Tibial artery (tissue), 4 donors: ENCODE measurements at regions not wholly inside any gene's neighbourhood (a gene's known extent, or its start where the extent isn't known, plus 50 kb on each side); places are given as distances from the start of the nearest gene placed in this dataset.

Source experiments
- DNase-seq, 2 donors: peaks; one replicate each; pipeline ENCODE4 v3.0.0-alpha.2; 2019
- H3K27ac ChIP-seq, 2 donors: fragments of 200-600 bp; sonication (generic) in 1 of 2; 1 replicate in 1 of 2; 2 replicates in 1 of 2; pipeline ENCODE4 v1.5.1; 2018 to 2019; ENCODE audit warnings: mild to moderate bottlenecking in 1 of 2
- H3K27me3 ChIP-seq, 2 donors: fragments of 200-600 bp; sonication (generic) in 1 of 2; one replicate each; pipeline versions ENCODE4 v1.5.1 to v1.6.0; 2016 to 2019
- H3K36me3 ChIP-seq, 3 donors: fragments of 200-600 bp; sonication (generic) in 2 of 3; one replicate each; pipeline ENCODE4 v1.5.1; 2016 to 2019; ENCODE audit warnings: mild to moderate bottlenecking in 2 of 3
- H3K4me1 ChIP-seq, 4 donors: fragments of 200-600 bp; sonication (generic) in 2 of 4; 1 replicate in 3 of 4; 2 replicates in 1 of 4; pipeline ENCODE4 v1.5.1; 2016 to 2019
- H3K4me3 ChIP-seq, 2 donors: fragments of 200-600 bp; sonication (generic) in 1 of 2; 1 replicate in 1 of 2; 2 replicates in 1 of 2; pipeline ENCODE4 v1.5.1; 2018 to 2019; ENCODE audit warnings: mild to moderate bottlenecking in 2 of 2
- H3K9me3 ChIP-seq, 3 donors: fragments of 200-600 bp; sonication (generic) in 1 of 3; one replicate each; pipeline ENCODE4 v1.5.1; 2016 to 2019
- intact Hi-C: fragments of 100-400 bp; cut with DNase I; formaldehyde crosslinking; loops from one replicate; pipeline ENCODE4 v1.15.0; 2023; ENCODE audit warnings: low total_unique reads
- TF ChIP-seq, protein P1 (sequence below), 2 experiments: fragments of 200-600 bp in 1 of 2; fragments of 450-650 bp in 1 of 2; IDR thresholded peaks; one replicate each; pipeline ENCODE4 v1.5.1; 2017 to 2019; ENCODE audit warnings: antibody characterized with exemption in 2 of 2, mild to moderate bottlenecking in 1 of 2, moderate library complexity in 1 of 2

DNA sequence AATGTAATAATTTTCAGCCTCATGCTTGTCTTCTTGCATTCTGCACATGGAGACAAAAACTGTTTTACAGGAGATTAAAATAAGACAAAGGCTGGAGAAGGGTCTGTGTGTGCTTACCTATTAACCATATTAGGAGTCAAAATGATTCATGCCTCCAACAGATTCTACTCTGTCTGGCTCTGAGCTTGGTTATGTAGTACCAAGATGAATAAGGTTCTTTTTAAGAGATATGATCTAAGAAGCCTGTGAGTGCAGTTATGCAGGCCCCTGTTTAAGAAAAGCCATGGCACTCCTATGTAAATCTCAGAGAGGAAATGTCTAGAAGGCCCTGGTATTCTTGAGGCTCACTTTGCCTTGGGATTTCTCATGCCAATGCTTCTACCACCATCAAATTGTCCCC, 486.6 kb upstream of the CDH11 start:
- Histone ChIP-seq H3K9me3 (no peaks in the 10 kb centered on the region), H3K4me1 (no peaks in the 10 kb centered on the region), H3K27me3 (no peaks in the 10 kb centered on the region), H3K4me3 (no peak overlapping the region), H3K27ac (no peak overlapping the region), H3K36me3 (no peaks in the 10 kb centered on the region)
- TF ChIP-seq, protein P1, sequence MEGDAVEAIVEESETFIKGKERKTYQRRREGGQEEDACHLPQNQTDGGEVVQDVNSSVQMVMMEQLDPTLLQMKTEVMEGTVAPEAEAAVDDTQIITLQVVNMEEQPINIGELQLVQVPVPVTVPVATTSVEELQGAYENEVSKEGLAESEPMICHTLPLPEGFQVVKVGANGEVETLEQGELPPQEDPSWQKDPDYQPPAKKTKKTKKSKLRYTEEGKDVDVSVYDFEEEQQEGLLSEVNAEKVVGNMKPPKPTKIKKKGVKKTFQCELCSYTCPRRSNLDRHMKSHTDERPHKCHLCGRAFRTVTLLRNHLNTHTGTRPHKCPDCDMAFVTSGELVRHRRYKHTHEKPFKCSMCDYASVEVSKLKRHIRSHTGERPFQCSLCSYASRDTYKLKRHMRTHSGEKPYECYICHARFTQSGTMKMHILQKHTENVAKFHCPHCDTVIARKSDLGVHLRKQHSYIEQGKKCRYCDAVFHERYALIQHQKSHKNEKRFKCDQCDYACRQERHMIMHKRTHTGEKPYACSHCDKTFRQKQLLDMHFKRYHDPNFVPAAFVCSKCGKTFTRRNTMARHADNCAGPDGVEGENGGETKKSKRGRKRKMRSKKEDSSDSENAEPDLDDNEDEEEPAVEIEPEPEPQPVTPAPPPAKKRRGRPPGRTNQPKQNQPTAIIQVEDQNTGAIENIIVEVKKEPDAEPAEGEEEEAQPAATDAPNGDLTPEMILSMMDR (IDR thresholded peaks at IDR 0.05): no peak
- intact Hi-C loops: no loop called here
- DNase-seq: no peak

DNA sequence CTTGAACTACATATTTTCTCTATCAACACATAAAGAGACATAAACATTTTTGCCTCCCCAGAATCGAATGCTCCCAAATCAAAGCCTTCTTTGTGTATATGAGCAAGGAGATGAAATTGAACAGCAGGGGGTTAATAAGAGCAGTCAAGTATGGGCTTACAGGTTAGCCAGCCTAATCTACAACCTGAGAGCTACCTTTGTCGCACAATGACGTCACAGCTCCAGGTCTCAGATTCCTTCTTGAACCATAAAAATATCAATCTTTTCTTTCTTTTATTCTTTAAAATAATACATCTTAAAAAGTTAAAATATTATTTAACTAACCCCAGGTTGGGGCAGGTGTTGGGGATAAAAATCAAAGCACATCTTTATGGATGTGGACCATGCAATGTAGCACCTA, 482.9 kb upstream of the CDH11 start:
- TF ChIP-seq, protein P1 (IDR thresholded peaks at IDR 0.05): no peak
- no peak overlapping the region for H3K4me3 ChIP-seq
- H3K9me3 ChIP-seq: no peaks in the 10 kb centered on the region
- no peaks in the 10 kb centered on the region for H3K4me1 ChIP-seq
- no peak for DNase-seq
- intact Hi-C loops: no loop called here
- H3K36me3 ChIP-seq: no peaks in the 10 kb centered on the region
- H3K27me3 ChIP-seq: no peaks in the 10 kb centered on the region
- H3K27ac ChIP-seq: no peak overlapping the region

DNA sequence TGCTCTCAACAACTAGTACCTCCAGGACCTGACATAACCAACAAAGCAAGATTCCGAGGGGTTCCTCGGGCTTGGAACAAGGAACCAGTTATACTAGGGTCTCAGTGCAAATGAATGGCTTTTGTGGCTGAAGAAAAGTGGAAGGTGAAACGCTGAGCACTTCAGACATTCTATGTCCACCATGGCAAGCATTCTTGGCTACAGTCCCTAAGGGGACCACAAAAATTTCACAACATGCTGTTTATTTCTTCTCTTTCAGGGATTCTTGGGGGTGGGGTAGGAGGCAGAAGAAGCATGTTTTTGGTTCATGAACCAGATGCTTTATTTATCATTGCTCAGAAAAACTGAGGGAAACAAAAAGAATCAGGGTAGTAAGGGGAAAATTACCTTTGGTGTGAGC, 479.9 kb upstream of the CDH11 start:
- TF ChIP-seq, protein P1 (IDR thresholded peaks at IDR 0.05): no peak
- intact Hi-C loops: no loop called here

DNA sequence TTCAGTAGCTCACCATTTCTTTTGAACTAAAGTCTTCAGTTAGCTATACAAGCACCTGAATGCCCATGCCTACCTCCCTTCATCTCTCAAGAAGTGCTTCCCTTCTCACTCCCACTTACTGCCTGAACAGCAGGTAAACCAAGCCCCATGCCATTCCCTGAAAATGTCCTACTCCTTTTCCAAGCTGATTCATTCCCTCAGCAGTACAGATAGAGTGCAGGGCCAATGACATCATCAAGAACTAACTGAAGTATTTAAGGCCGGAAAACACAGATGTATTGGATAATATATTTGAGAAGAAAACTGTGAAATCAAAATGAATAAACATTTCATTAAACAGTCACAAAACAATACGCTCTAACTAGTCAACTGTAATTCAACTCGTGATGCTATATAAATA, 478.8 kb upstream of the CDH11 start:
- intact Hi-C loops: no loop called here
- DNase-seq: no peak
- Histone ChIP-seq H3K4me1 (no peaks in the 10 kb centered on the region), H3K36me3 (no peaks in the 10 kb centered on the region), H3K9me3 (no peaks in the 10 kb centered on the region), H3K27ac (no peak overlapping the region), H3K27me3 (no peaks in the 10 kb centered on the region), H3K4me3 (no peak overlapping the region)
- TF ChIP-seq, protein P1 (IDR thresholded peaks at IDR 0.05): no peak

More for the DNA sequence above, 479.9 kb upstream of the CDH11 start:
- Histone ChIP-seq H3K4me3 (no peak overlapping the region), H3K27me3 (no peaks in the 10 kb centered on the region), H3K27ac (no peak overlapping the region), H3K9me3 (no peaks in the 10 kb centered on the region), H3K4me1 (no peaks in the 10 kb centered on the region), H3K36me3 (no peaks in the 10 kb centered on the region)
- no peak for DNase-seq

DNA sequence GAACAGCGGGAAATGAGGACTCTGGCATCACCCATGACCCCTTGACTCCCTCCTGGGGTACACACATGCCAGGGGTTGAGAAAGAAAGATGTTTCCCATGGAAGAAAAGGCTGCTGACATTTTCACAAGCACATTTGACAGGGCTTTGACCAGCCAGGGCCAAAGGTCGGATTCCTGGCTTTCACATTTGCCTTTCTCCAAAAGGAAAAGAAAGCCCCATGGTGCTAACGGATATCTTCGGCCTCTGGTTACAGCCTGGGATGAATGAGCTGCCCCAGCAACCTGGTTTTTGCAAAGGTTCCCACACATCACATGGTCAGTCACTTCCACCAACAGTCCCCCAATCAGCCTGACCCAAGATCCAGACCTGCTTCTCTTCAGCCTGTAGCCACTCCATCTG, 478.2 kb upstream of the CDH11 start:
- no peak overlapping the region for H3K27ac ChIP-seq
- no peak for DNase-seq
- no peaks in the 10 kb centered on the region for H3K36me3 ChIP-seq
- no peaks in the 10 kb centered on the region for H3K27me3 ChIP-seq
- intact Hi-C loops: no loop called here
- TF ChIP-seq, protein P1 (IDR thresholded peaks at IDR 0.05): no peak
- H3K9me3 ChIP-seq: no peaks in the 10 kb centered on the region
- H3K4me3 ChIP-seq: no peak overlapping the region
- no peaks in the 10 kb centered on the region for H3K4me1 ChIP-seq

DNA sequence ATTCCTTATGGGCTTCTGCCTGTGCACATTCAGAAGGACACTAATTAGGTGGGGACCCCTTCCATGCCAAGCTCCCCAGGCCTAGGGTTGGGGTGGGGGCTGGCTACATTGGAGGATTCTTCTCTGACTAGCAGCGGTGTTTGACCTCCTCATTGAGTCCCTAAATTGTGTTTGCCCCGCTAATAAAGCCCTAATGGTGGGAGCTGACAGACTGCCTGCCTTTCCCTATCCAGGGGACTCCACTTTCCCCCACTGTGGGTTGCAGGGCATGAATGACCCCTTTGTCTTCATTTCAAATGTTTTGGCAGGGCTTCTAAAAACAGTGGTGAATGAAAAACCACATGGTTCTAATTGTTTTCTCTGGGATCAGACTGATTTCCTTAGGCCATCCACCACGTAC, 476.8 kb upstream of the CDH11 start:
- intact Hi-C loops: no loop called here
- H3K4me3 ChIP-seq: no peak overlapping the region
- H3K36me3 ChIP-seq: no peaks in the 10 kb centered on the region
- H3K27me3 ChIP-seq: no peaks in the 10 kb centered on the region
- H3K4me1 ChIP-seq: no peaks in the 10 kb centered on the region
- DNase-seq: no peak
- H3K27ac ChIP-seq: no peak overlapping the region
- H3K9me3 ChIP-seq: no peaks in the 10 kb centered on the region
- TF ChIP-seq, protein P1 (IDR thresholded peaks at IDR 0.05): no peak
